ENCODE measurements at regions not wholly inside any gene's neighbourhood (a gene's known extent, or its start where the extent isn't known, plus 50 kb on each side); places are given as distances from the start of the nearest gene placed in this dataset.

DNA sequence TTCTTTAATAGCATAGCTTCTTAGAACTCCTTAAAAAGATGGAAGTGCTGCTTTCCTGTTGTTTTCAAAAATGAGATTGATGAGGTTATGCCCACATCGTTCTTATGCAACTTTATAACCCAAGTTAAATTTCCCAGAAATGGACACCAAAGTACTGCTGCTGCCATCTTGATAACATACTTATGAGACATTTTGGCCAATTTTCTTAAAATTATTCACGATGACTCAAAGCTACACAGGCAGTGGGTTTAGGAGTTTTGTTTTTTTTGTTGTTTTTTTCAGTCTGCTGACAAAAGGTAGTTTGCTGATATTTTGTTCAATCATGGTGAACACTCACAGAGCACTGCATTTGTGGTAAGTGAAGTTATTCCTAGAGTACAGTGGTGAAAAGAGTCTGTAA is 54.9 kb upstream of the RFC3 start:
- DNase-seq: no peak

DNA sequence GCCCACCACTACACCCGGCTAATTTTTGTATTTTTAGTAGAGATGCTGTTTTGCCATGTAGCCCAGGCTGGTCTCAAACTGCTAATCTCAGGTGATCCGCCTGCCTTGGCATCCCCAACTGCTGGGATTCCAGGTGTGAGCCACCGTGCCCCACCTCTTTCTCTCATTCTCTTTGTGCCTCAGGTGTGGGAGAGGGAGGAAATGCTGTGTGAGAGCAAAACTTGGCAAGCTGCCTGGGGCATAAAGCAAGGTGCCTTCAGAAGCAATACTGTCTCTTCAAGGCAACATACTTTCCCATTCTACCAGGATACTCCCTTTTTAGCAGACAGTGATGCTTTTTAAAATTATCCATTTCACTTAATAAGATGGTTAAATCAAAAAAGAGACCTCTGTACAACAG is 53.2 kb upstream of the RFC3 start:
- no peak for DNase-seq

DNA sequence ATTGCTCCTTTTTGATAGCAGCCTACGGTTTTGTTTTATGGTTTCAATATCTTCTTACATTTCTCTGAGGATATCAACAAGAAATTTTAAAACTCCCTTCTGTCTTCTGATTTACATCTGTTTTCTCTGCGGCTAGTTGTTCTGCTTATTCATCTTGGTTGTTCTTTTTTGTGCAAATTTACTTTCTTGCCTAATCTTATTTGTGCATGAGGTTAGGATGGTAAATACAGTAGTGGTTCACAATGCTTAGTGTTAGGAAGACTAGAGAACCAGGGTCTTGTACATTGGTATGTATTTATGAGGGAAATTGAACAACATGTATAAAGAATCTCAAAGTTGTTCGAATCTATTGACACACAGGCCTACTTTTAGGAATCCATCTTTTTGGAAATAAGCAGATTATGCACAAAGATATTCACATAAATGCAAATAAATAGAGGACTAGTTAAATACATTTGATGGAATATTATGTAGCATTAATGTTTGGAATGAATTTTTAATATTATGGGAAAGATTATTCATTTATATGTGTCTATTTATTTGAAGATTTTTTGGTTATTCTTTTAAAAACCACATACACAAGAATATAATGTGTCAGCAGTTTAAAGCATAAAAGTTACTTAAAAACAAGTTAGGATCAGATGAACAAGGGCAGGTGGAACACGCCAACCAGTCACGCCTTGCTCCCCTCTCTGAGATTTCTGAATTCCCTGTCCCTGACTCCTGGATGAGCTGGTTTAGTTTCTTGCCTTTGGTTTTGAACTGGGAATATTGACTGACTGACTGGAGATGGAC is 51.4 kb upstream of the RFC3 start:
- DNase-seq: no peak

DNA sequence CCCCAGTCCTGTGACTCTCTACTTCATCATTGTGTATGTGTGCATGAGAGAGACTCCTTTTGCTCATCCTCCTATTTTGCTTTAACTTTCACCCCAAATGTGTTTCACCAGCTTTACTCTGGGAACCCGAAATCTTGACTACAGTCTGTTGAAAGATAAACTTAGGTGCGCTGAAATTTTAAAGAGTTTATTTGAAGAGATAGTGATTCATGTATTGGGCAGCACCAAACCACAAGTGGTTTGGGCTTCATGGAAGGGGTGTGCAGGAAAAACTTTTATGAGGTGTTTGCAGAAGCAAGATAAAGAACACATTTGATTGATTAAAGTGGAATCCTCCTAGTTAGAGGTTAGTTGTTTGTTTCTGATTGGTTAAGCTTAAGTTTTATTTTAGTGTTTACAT is 50.8 kb upstream of the RFC3 start:
- no peak for DNase-seq

All from T1000 (cell line).